ENCODE measurements at regions not wholly inside any gene's neighbourhood (a gene's known extent, or its start where the extent isn't known, plus 50 kb on each side); places are given as distances from the start of the nearest gene placed in this dataset.

GRCh38 chr2:236938126-236938525 lies 147.6 kb upstream of the COPS8 start:
- intact Hi-C loops (cut with micrococcal nuclease): no loop called here
- H3K9me3 ChIP-seq (replicated peaks; ENCODE audit: control insufficient read depth, insufficient read depth, low read depth, low read length): no peaks in the 10 kb centered on the region
- no peak for FAIRE-seq
- DNase-seq (ENCODE audit: extremely low read depth in 1 of 4, low spot score in 3 of 4): no peak
- ATAC-seq: no peak
- in situ Hi-C loops (cut with MboI): no loop called here
- no peaks in the 10 kb centered on the region for H3K36me3 ChIP-seq (ENCODE audit: control insufficient read depth, insufficient read depth, low read length)
- 0% methylated on average over 2 of the region's 3 CpGs for WGBS (ENCODE audit: insufficient coverage, low coverage, missing lambda C conversion rate)
- H3K4me3 ChIP-seq: no peak overlapping the region
- H3K4me2 ChIP-seq (ENCODE audit: insufficient read depth, low read length): no peak overlapping the region
- no TSS peak for BruUV-seq (replicated peaks)
- H3K9ac ChIP-seq (ENCODE audit: insufficient read depth in 1 of 2, low read depth in 2 of 2, low read length in 2 of 2): no peak overlapping the region
- ChIA-PET CTCF (ENCODE audit: low intra/inter-chr PET ratio) (no interaction called here), POLR2A (no interaction called here)
- H3K4me1 ChIP-seq (replicated peaks in 1 of 2; ENCODE audit: control insufficient read depth in 2 of 2, insufficient read depth in 2 of 2, low read length in 2 of 2): no peaks in the 10 kb centered on the region
- no peak overlapping the region for H2AFZ ChIP-seq (ENCODE audit: low read depth, low read length)
- no peak overlapping the region for H3K27ac ChIP-seq (ENCODE audit: extremely low read depth, low read depth, low read length)
- H3K9me1 ChIP-seq (ENCODE audit: control insufficient read depth, insufficient read depth, low read length): no peaks in the 10 kb centered on the region
- H4K20me1 ChIP-seq (replicated peaks; ENCODE audit: control insufficient read depth, insufficient read depth, low read length): no peaks in the 10 kb centered on the region
- TF ChIP-seq ZNF224 (CRISPR knock-in tag; IDR thresholded peaks at IDR 0.05) (no peak), E2F5 (CRISPR knock-in tag; IDR thresholded peaks at IDR 0.05) (no peak), MEF2D (tag; conservative IDR thresholded peaks at IDR 0.05; ENCODE audit: low read depth) (no peak), ZNF253 (CRISPR knock-in tag; conservative IDR thresholded peaks at IDR 0.05) (no peak), BCL6 (CRISPR knock-in tag; IDR thresholded peaks at IDR 0.05) (no peak), L3MBTL2 (IDR thresholded peaks at IDR 0.05) (no peak), E2F6 (IDR thresholded peaks at IDR 0.05; ENCODE audit: borderline replicate concordance in 1 of 2, extremely low read depth in 1 of 2, insufficient read depth in 1 of 2, insufficient read length in 1 of 2, low read depth in 1 of 2, low read length in 1 of 2, poor library complexity in 1 of 2, severe bottlenecking in 1 of 2) (no peak), CBFA2T3 (IDR thresholded peaks at IDR 0.05) (no peak), PRMT5 (CRISPR knock-in tag; IDR thresholded peaks at IDR 0.05) (no peak)
- no peaks in the 10 kb centered on the region for H3K79me2 ChIP-seq (ENCODE audit: control insufficient read depth, insufficient read depth, low read length)
- no peaks in the 10 kb centered on the region for H3K27me3 ChIP-seq (ENCODE audit: control insufficient read depth in 2 of 2, insufficient read depth in 2 of 2, low read length in 2 of 2)

All from K562 (cell line).